ENCODE measurements at regions not wholly inside any gene's neighbourhood (a gene's known extent, or its start where the extent isn't known, plus 50 kb on each side); places are given as distances from the start of the nearest gene placed in this dataset.

- no peak overlapping the region for H3K4me3 ChIP-seq (ENCODE audit: low read length)
- H3K9ac ChIP-seq (ENCODE audit: low read length), result no peak overlapping the region
- no peak overlapping the region for H2AFZ ChIP-seq (ENCODE audit: low read length)
- TF ChIP-seq EZH2 (optimal IDR thresholded peaks at IDR 0.05; ENCODE audit: low read depth, low read length) (no peak), EZH2phosphoT487 (IDR thresholded peaks at IDR 0.05; ENCODE audit: low read length) (no peak), CTCF (IDR thresholded peaks at IDR 0.05; ENCODE audit: low read length) (no peak)
- no peaks in the 10 kb centered on the region for H3K9me2 ChIP-seq (replicated peaks; ENCODE audit: insufficient read depth, low read length)
- H3F3A ChIP-seq (ENCODE audit: insufficient read depth, low read length), result no peaks in the 10 kb centered on the region
- no peaks in the 10 kb centered on the region for H3K36me3 ChIP-seq (replicated peaks; ENCODE audit: insufficient read depth, low read length)
- no peaks in the 10 kb centered on the region for H3K27me3 ChIP-seq (replicated peaks; ENCODE audit: insufficient read depth, low read length)
- no peak overlapping the region for H3K27ac ChIP-seq (ENCODE audit: low read length)
- no peaks in the 10 kb centered on the region for H3K79me2 ChIP-seq (ENCODE audit: low read length)
- H3K4me2 ChIP-seq (ENCODE audit: low read depth, low read length), result no peak overlapping the region
- no peaks in the 10 kb centered on the region for H3K9me3 ChIP-seq (replicated peaks; ENCODE audit: insufficient read depth, low read length)
- H4K20me1 ChIP-seq (ENCODE audit: insufficient read depth, low read length), result no peaks in the 10 kb centered on the region
- DNase-seq, result no peak
- no peaks in the 10 kb centered on the region for H3K4me1 ChIP-seq (ENCODE audit: low read length)
Measured at GRCh38 chr22:47775686-47776085, 1013.2 kb downstream of the TBC1D22A start.

- Histone ChIP-seq H2AFZ (ENCODE audit: low read length) (no peak overlapping the region), H3K36me3 (replicated peaks; ENCODE audit: insufficient read depth, low read length) (no peaks in the 10 kb centered on the region), H3K4me1 (ENCODE audit: low read length) (no peaks in the 10 kb centered on the region), H3K27me3 (replicated peaks; ENCODE audit: insufficient read depth, low read length) (no peaks in the 10 kb centered on the region), H3K4me3 (ENCODE audit: low read length) (no peak overlapping the region), H3K27ac (ENCODE audit: low read length) (no peak overlapping the region), H4K20me1 (ENCODE audit: insufficient read depth, low read length) (no peaks in the 10 kb centered on the region), H3K4me2 (ENCODE audit: low read depth, low read length) (no peak overlapping the region), H3K9me2 (replicated peaks; ENCODE audit: insufficient read depth, low read length) (no peaks in the 10 kb centered on the region), H3K79me2 (ENCODE audit: low read length) (no peaks in the 10 kb centered on the region), H3K9me3 (replicated peaks; ENCODE audit: insufficient read depth, low read length) (no peaks in the 10 kb centered on the region), H3K9ac (ENCODE audit: low read length) (no peak overlapping the region), H3F3A (ENCODE audit: insufficient read depth, low read length) (no peaks in the 10 kb centered on the region)
- TF ChIP-seq EZH2 (optimal IDR thresholded peaks at IDR 0.05; ENCODE audit: low read depth, low read length) (no peak), EZH2phosphoT487 (IDR thresholded peaks at IDR 0.05; ENCODE audit: low read length) (no peak), CTCF (IDR thresholded peaks at IDR 0.05; ENCODE audit: low read length) (no peak)
- DNase-seq, result no peak
Measured at GRCh38 chr22:47775191-47775590, 1012.7 kb downstream of the TBC1D22A start.

GRCh38 chr22:47773635-47774034 lies 1011.2 kb downstream of the TBC1D22A start:
- H3K27ac ChIP-seq (ENCODE audit: low read length), result no peak overlapping the region
- no peak overlapping the region for H3K9ac ChIP-seq (ENCODE audit: low read length)
- H4K20me1 ChIP-seq (ENCODE audit: insufficient read depth, low read length), result no peaks in the 10 kb centered on the region
- H3K4me1 ChIP-seq (ENCODE audit: low read length), result no peaks in the 10 kb centered on the region
- TF ChIP-seq EZH2 (optimal IDR thresholded peaks at IDR 0.05; ENCODE audit: low read depth, low read length), result no peak
- no peak for TF ChIP-seq EZH2phosphoT487 (IDR thresholded peaks at IDR 0.05; ENCODE audit: low read length)
- TF ChIP-seq CTCF (IDR thresholded peaks at IDR 0.05; ENCODE audit: low read length), result no peak
- no peaks in the 10 kb centered on the region for H3K79me2 ChIP-seq (ENCODE audit: low read length)
- H2AFZ ChIP-seq (ENCODE audit: low read length), result no peak overlapping the region
- H3K27me3 ChIP-seq (replicated peaks; ENCODE audit: insufficient read depth, low read length), result no peaks in the 10 kb centered on the region
- H3K4me2 ChIP-seq (ENCODE audit: low read depth, low read length), result no peak overlapping the region
- H3K9me3 ChIP-seq (replicated peaks; ENCODE audit: insufficient read depth, low read length), result no peaks in the 10 kb centered on the region
- H3K9me2 ChIP-seq (replicated peaks; ENCODE audit: insufficient read depth, low read length), result no peaks in the 10 kb centered on the region
- no peak overlapping the region for H3K4me3 ChIP-seq (ENCODE audit: low read length)
- DNase-seq, result no peak
- no peaks in the 10 kb centered on the region for H3K36me3 ChIP-seq (replicated peaks; ENCODE audit: insufficient read depth, low read length)
- H3F3A ChIP-seq (ENCODE audit: insufficient read depth, low read length), result no peaks in the 10 kb centered on the region

Measured in MM.1S (cell line).